ENCODE measurements at regions not wholly inside any gene's neighbourhood (a gene's known extent, or its start where the extent isn't known, plus 50 kb on each side); places are given as distances from the start of the nearest gene placed in this dataset.

DNA sequence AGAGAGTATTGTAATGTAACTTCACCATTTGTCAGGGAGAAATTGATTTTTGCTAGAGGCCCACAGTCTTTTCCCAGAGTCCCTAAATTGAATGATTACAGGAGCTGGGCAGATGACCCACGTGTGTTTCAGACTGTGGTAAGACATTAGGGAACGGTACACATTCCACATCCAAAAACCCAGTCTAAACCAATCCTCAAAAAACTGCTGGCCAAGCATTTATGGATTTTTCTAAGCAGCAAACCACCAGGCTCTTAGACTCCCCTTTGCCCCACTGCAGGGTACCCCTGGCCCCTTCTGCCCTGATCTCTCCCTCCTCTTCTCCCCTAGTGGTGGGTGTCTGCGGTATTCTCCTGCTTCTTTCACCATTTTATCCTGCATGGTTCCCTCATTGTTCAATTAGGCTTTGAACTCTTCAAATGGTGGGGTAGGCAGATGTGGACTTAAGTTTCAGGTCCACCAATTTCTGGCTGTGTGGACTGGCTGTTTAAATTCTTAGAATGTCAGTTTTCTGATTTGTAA is 135.5 kb upstream of the SORCS3 start:
- ATAC-seq = no peak
- DNase-seq = no peak
- H3K27ac Mint-ChIP-seq = no peak overlapping the region
- H3K27me3 Mint-ChIP-seq = peaks cover 26% of the 10 kb centered on the region
- no peaks in the 10 kb centered on the region for H3K9me3 Mint-ChIP-seq (ENCODE audit: low read depth)
- H3K36me3 Mint-ChIP-seq = no peaks in the 10 kb centered on the region
- H3K4me3 Mint-ChIP-seq = no peak overlapping the region
- CTCF ChIA-PET = no interaction called here
- H3K4me1 Mint-ChIP-seq = no peaks in the 10 kb centered on the region

GRCh38 chr10:104509981-104510380 is 131.1 kb upstream of the SORCS3 start:
- peaks cover 26% of the 10 kb centered on the region for H3K27me3 Mint-ChIP-seq
- no peaks in the 10 kb centered on the region for H3K36me3 Mint-ChIP-seq
- ATAC-seq = no peak
- H3K27ac Mint-ChIP-seq = no peak overlapping the region
- CTCF ChIA-PET = no interaction called here
- no peaks in the 10 kb centered on the region for H3K9me3 Mint-ChIP-seq (ENCODE audit: low read depth)
- no peaks in the 10 kb centered on the region for H3K4me1 Mint-ChIP-seq
- H3K4me3 Mint-ChIP-seq = no peak overlapping the region
- no peak for DNase-seq

DNA sequence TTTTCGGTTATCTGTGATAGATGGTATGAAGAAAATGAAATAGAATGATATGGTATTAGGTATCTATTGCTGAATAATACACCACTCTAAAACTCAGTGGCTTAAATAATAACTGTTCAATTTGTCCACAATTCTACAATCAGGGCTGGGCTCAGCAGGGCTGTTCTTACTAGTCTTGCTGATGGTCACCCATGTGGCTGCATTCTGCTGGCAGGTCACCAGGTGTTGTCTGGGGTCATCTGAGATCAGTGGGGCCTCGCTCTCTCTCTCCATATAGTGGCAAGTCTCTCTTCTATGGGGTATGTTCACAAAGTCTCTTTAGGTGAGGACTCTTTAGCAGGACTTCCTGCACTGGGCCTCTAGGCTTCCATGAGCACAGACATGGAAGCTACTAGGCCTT is 130.4 kb upstream of the SORCS3 start:
- Mint-ChIP-seq H3K36me3 (no peaks in the 10 kb centered on the region), H3K4me3 (no peak overlapping the region), H3K27me3 (peaks cover 26% of the 10 kb centered on the region), H3K4me1 (no peaks in the 10 kb centered on the region), H3K9me3 (ENCODE audit: low read depth) (no peaks in the 10 kb centered on the region), H3K27ac (no peak overlapping the region)
- ATAC-seq (no peak), DNase-seq (no peak)
- CTCF ChIA-PET = no interaction called here

DNA sequence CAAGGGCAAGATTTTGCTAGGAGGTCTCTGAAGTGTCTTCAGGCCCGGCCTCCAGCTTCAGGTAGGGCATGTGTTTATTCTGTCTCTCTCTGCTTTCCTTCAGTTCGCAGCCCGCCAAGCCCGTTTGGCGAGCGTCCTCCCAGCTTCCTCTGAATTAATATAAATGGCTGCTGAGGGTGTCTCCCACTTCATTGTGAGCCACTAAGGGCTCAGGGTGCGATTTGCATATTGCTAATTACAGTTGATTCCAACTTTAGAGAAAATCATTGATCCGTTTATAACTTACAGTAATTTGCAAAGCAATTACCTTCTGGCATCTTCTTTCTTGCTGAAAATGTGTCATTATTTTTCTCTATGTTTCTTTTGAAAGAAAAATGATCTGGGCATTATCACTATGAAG is 128.3 kb upstream of the SORCS3 start:
- no peak for DNase-seq
- CTCF ChIA-PET = no interaction called here
- no peaks in the 10 kb centered on the region for H3K36me3 Mint-ChIP-seq
- ATAC-seq = no peak
- no peak overlapping the region for H3K27ac Mint-ChIP-seq
- H3K4me3 Mint-ChIP-seq = no peak overlapping the region
- no peaks in the 10 kb centered on the region for H3K4me1 Mint-ChIP-seq
- no peaks in the 10 kb centered on the region for H3K9me3 Mint-ChIP-seq (ENCODE audit: low read depth)
- peaks cover 18% of the 10 kb centered on the region for H3K27me3 Mint-ChIP-seq

DNA sequence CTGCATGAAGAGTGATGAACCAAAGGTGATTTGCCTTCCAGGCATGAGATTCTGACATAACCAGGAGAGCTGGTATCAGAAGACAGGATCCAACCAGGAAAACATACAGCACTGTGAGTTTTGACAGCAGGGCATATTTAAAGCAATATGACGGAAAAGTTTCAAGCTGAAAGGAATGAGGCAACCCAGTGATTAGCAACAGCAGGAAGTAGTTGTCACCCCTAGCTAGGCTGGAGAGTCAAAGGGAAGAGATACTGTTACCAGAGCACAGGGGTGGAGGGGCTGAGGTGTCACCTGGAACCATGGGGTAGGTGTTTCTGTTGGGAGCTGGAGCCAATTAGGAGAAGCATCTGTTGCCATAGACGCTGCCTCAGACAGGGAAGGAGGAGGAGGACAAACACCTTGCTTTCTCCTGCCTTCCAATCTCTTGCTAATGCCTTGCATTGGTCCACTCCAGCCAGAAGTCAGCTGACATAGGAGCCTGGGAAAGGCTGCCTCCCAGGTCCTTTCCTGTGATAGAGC is 125.4 kb upstream of the SORCS3 start:
- no peak for ATAC-seq
- Mint-ChIP-seq H3K27ac (no peak overlapping the region), H3K27me3 (peaks cover 8% of the 10 kb centered on the region), H3K36me3 (no peaks in the 10 kb centered on the region), H3K4me3 (no peak overlapping the region), H3K4me1 (no peaks in the 10 kb centered on the region), H3K9me3 (ENCODE audit: low read depth) (no peaks in the 10 kb centered on the region)
- CTCF ChIA-PET = no interaction called here
- DNase-seq = no peak

- Mint-ChIP-seq H3K9me3 (ENCODE audit: low read depth) (no peaks in the 10 kb centered on the region), H3K4me1 (no peaks in the 10 kb centered on the region), H3K27ac (no peak overlapping the region), H3K36me3 (no peaks in the 10 kb centered on the region), H3K4me3 (no peak overlapping the region), H3K27me3 (peaks cover 6% of the 10 kb centered on the region)
- CTCF ChIA-PET = no interaction called here
- ATAC-seq (no peak), DNase-seq (no peak)
Measured at GRCh38 chr10:104516986-104517385, 124.1 kb upstream of the SORCS3 start.

DNA sequence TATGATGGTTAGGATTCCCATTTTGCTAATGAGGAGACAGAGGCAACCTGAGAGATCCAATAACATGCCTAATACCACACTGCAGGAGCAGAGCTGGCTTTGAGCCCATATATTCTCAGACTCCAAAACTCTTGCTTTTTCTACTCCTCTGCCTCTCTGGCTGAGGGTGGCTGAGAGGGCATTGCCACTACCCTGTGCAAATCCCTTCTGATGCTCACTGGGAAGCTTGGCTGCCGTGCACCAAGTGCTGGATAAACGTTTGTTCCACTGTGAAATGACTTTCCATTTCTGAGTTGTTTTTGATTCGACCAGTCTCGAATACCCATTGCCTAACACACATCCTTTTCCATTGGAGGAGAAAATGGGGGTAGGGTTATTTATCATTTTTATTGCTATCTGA is 123.1 kb upstream of the SORCS3 start:
- H3K36me3 Mint-ChIP-seq = no peaks in the 10 kb centered on the region
- DNase-seq (no peak), ATAC-seq (no peak)
- no peak overlapping the region for H3K27ac Mint-ChIP-seq
- H3K4me1 Mint-ChIP-seq = no peaks in the 10 kb centered on the region
- CTCF ChIA-PET = no interaction called here
- H3K9me3 Mint-ChIP-seq (ENCODE audit: low read depth) = no peaks in the 10 kb centered on the region
- peaks cover 10% of the 10 kb centered on the region for H3K27me3 Mint-ChIP-seq
- H3K4me3 Mint-ChIP-seq = no peak overlapping the region

- no peak for DNase-seq
- Mint-ChIP-seq H3K4me1 (no peaks in the 10 kb centered on the region), H3K36me3 (no peaks in the 10 kb centered on the region), H3K9me3 (ENCODE audit: low read depth) (no peaks in the 10 kb centered on the region), H3K27ac (no peak overlapping the region), H3K27me3 (peaks cover 8% of the 10 kb centered on the region), H3K4me3 (no peak overlapping the region)
- no peak for ATAC-seq
- CTCF ChIA-PET = no interaction called here
Measured at GRCh38 chr10:104518891-104519290, 122.2 kb upstream of the SORCS3 start.

DNA sequence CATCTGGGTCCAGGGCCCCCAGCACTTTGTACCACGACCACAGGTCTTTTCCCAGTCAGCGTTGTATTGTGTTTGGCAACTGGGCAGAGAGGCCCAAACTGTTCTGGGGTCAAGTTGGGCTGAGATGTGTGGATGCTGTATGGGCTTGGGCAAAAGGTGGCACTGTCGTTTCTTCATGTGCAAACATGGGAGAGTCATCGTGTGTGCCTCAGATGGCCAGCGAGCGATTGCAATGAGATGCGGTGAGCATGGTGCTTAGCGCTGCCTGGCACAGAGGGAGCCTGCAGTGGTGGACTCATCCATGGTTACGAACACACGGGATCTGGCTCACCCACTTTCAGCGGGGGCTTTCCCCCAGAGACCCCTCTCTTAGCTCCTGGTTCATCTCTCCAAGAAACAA is 120.4 kb upstream of the SORCS3 start:
- Mint-ChIP-seq H3K4me3 (no peak overlapping the region), H3K9me3 (ENCODE audit: low read depth) (no peaks in the 10 kb centered on the region), H3K27ac (no peak overlapping the region), H3K4me1 (no peaks in the 10 kb centered on the region), H3K36me3 (no peaks in the 10 kb centered on the region), H3K27me3 (peaks cover 11% of the 10 kb centered on the region)
- CTCF ChIA-PET = no interaction called here
- ATAC-seq (no peak), DNase-seq (no peak)

DNA sequence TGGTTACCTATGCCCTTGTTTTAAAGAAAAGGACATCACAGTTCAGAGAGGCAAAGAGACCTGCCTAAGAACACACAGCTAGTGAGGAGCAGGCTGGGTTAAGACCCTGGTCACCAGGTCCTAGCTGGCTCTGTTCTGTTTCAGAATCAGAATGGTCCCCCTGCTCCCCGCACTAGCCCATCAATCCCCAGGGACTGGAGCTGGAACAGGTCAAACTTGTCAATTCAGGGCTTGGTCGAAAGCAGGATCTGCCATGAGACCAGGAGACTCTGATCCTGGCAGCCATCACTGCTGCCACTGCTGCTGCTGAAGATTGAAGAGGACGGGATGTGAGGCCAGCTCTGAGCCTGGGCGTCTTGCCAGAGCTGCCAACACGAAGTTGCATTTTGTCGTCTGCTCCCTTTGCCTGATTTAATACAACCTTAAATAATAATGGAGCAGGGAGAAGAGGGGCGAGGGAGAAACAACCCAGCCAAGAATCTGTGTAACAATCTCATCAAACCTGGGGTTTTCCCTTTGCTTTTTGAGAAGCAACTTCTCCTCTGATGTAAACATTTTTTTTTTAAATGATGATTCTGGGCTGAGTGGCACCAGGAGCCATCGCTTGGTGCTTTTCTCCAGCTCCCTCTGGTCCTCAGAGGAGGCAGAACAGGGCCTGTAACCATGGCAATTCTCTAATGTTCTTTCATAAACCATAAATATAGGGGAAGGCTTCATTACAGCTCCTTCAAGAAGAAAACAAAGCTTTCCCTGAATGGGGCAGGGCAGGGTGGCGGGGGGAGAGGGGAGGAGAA is 119.0 kb upstream of the SORCS3 start:
- ATAC-seq (no peak), DNase-seq (no peak)
- Mint-ChIP-seq H3K27ac (no peak overlapping the region), H3K36me3 (no peaks in the 10 kb centered on the region), H3K4me3 (no peak overlapping the region), H3K9me3 (ENCODE audit: low read depth) (no peaks in the 10 kb centered on the region), H3K27me3 (peaks cover 9% of the 10 kb centered on the region), H3K4me1 (no peaks in the 10 kb centered on the region)
- CTCF ChIA-PET = no interaction called here

- Mint-ChIP-seq H3K4me3 (no peak overlapping the region), H3K4me1 (no peaks in the 10 kb centered on the region), H3K27me3 (peaks cover 9% of the 10 kb centered on the region), H3K27ac (no peak overlapping the region), H3K36me3 (no peaks in the 10 kb centered on the region), H3K9me3 (ENCODE audit: low read depth) (no peaks in the 10 kb centered on the region)
- ATAC-seq (no peak), DNase-seq (no peak)
- CTCF ChIA-PET = no interaction called here
Measured at GRCh38 chr10:104526188-104526587, 114.9 kb upstream of the SORCS3 start.

DNA sequence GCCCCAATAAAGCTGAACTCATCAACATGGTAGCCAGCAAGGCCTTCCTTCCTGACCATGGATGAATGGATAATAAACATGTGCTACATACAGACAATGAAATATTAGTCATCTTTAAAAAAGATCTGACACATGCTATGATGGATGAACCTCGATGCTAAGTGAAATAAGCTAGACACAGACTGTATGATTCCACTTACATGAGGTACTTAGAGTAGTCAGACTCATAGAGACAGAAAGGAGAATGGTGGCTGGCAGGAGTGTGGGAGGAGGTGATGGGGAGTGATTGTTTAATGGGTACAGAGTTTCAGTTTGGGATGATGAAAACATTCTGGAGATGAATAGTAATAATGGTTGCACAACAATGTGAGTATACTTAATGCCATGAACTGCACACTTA is 114.1 kb upstream of the SORCS3 start:
- Mint-ChIP-seq H3K4me3 (no peak overlapping the region), H3K36me3 (no peaks in the 10 kb centered on the region), H3K4me1 (no peaks in the 10 kb centered on the region), H3K27me3 (peaks cover 7% of the 10 kb centered on the region), H3K27ac (no peak overlapping the region), H3K9me3 (ENCODE audit: low read depth) (no peaks in the 10 kb centered on the region)
- no peak for DNase-seq
- no peak for ATAC-seq
- CTCF ChIA-PET = no interaction called here

GRCh38 chr10:104540181-104540580 is 100.9 kb upstream of the SORCS3 start:
- H3K27me3 Mint-ChIP-seq = no peaks in the 10 kb centered on the region
- DNase-seq (no peak), ATAC-seq (no peak)
- no peaks in the 10 kb centered on the region for H3K9me3 Mint-ChIP-seq (ENCODE audit: low read depth)
- H3K27ac Mint-ChIP-seq = no peak overlapping the region
- H3K36me3 Mint-ChIP-seq = no peaks in the 10 kb centered on the region
- CTCF ChIA-PET = no interaction called here
- H3K4me3 Mint-ChIP-seq = no peak overlapping the region
- no peaks in the 10 kb centered on the region for H3K4me1 Mint-ChIP-seq

DNA sequence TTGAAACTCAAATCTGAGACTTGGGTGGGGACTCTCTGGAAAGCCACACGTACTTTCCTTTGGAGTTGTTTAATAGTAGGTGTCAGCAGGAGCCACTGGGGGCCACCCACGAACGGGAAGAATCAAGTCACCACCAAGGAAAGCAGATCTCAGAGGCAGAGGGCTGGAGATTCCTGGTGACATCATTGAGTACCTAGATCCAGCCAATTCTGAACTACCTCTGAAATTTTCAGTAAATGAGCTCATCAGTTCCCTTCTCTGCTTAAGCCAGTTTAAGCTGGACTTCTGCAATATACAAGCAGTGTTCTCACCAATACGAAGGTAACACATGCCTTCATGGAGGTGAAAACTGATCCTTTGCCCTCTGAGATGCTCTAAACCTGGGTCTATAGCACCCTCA is 99.3 kb upstream of the SORCS3 start:
- H3K9me3 Mint-ChIP-seq (ENCODE audit: low read depth) = no peaks in the 10 kb centered on the region
- ATAC-seq (no peak), DNase-seq (no peak)
- no peak overlapping the region for H3K4me3 Mint-ChIP-seq
- CTCF ChIA-PET = no interaction called here
- no peaks in the 10 kb centered on the region for H3K27me3 Mint-ChIP-seq
- H3K27ac Mint-ChIP-seq = no peak overlapping the region
- H3K36me3 Mint-ChIP-seq = no peaks in the 10 kb centered on the region
- H3K4me1 Mint-ChIP-seq = no peaks in the 10 kb centered on the region
